Fibroblast of lung (primary cell): ENCODE measurements at regions not wholly inside any gene's neighbourhood (a gene's known extent, or its start where the extent isn't known, plus 50 kb on each side); places are given as distances from the start of the nearest gene placed in this dataset.

ENCODE experiments used
- DNase-seq, 2 donors: peaks; one replicate each; pipeline versions ENCODE4 v3.0.0 to v3.0.0-alpha.2; 2010; ENCODE audit warnings: low read depth in 2 of 2
- H2AFZ ChIP-seq: 2 replicates; pipeline ENCODE4 v1.5.1; 2012; ENCODE audit warnings: low read length, control low read depth, inconsistent platforms
- H3K27ac ChIP-seq: 2 replicates; pipeline ENCODE4 v1.5.1; 2011; ENCODE audit warnings: low read length, control low read depth; ENCODE audit not compliant: insufficient read depth
- H3K27me3 ChIP-seq: 2 replicates; pipeline ENCODE4 v1.5.1; 2011; ENCODE audit warnings: mild to moderate bottlenecking, low read length; ENCODE audit not compliant: control insufficient read depth, insufficient read depth
- H3K36me3 ChIP-seq: 2 replicates; pipeline ENCODE4 v1.5.1; 2011; ENCODE audit warnings: low read length; ENCODE audit not compliant: control insufficient read depth, insufficient read depth
- H3K4me1 ChIP-seq: 2 replicates; pipeline ENCODE4 v1.5.1; 2011; ENCODE audit warnings: low read length; ENCODE audit not compliant: control insufficient read depth, insufficient read depth; ENCODE audit errors: extremely low read depth
- H3K4me2 ChIP-seq: 2 replicates; pipeline ENCODE4 v1.5.1; 2011; ENCODE audit warnings: low read length, control low read depth; ENCODE audit not compliant: insufficient read depth; ENCODE audit errors: extremely low read depth
- H3K4me3 ChIP-seq, 4 experiments: fragments of 200-600 bp in 1 of 4; sonication (generic) in 1 of 4; replicated peaks in 1 of 4; 2 replicates each; pipeline ENCODE4 v1.5.1; 2011 to 2016; ENCODE audit warnings: low read length in 4 of 4, low read depth in 3 of 4, mild to moderate bottlenecking in 3 of 4, control low read depth in 2 of 4, inconsistent platforms in 1 of 4, mixed read lengths in 1 of 4; ENCODE audit not compliant: insufficient read depth in 1 of 4; ENCODE audit errors: control extremely low read depth in 1 of 4
- H3K79me2 ChIP-seq: 2 replicates; pipeline ENCODE4 v1.5.1; 2012; ENCODE audit warnings: mild to moderate bottlenecking, low read length, inconsistent platforms; ENCODE audit not compliant: control insufficient read depth, insufficient read depth
- H3K9ac ChIP-seq: 2 replicates; pipeline ENCODE4 v1.5.1; 2011; ENCODE audit warnings: mild to moderate bottlenecking, low read length, control low read depth; ENCODE audit not compliant: insufficient read depth
- H3K9me3 ChIP-seq: 2 replicates; pipeline ENCODE4 v1.5.1; 2012; ENCODE audit warnings: low read depth, low read length; ENCODE audit not compliant: control insufficient read depth, insufficient read depth
- H4K20me1 ChIP-seq: 2 replicates; pipeline ENCODE4 v1.5.1; 2011; ENCODE audit warnings: low read length; ENCODE audit not compliant: control insufficient read depth, insufficient read depth; ENCODE audit errors: extremely low read depth
- CTCF ChIP-seq, 2 donors: IDR thresholded peaks in 1 of 2; conservative IDR thresholded peaks in 1 of 2; 1 replicate in 1 of 2; 2 replicates in 1 of 2; pipeline ENCODE4 v1.5.1; 2011 to 2012; ENCODE audit warnings: low read length in 2 of 2, control low read depth in 1 of 2, inconsistent platforms in 1 of 2, low read depth in 1 of 2, mild to moderate bottlenecking in 1 of 2
- EZH2 ChIP-seq: IDR thresholded peaks from 2 replicates; pipeline ENCODE4 v1.5.1; 2012; ENCODE audit warnings: low read length, control low read depth, mild to moderate bottlenecking; ENCODE audit errors: missing control alignments

- H3K4me1 ChIP-seq, result no peaks in the 10 kb centered on the region
Measured at GRCh38 chr1:81738875-81739274, 61.9 kb upstream of the ADGRL2 start.

GRCh38 chr1:81733480-81733879 is 67.3 kb upstream of the ADGRL2 start:
- Histone ChIP-seq H3K36me3 (no peaks in the 10 kb centered on the region), H3K9me3 (no peaks in the 10 kb centered on the region), H3K27ac (no peak overlapping the region), H3K4me1 (no peaks in the 10 kb centered on the region), H3K4me2 (no peak overlapping the region), H3K4me3 (no peak overlapping the region), H3K79me2 (no peaks in the 10 kb centered on the region), H3K9ac (no peak overlapping the region), H3K27me3 (no peaks in the 10 kb centered on the region), H4K20me1 (no peaks in the 10 kb centered on the region), H2AFZ (no peak overlapping the region)
- TF ChIP-seq EZH2 (no peak), CTCF (conservative IDR thresholded peaks at IDR 0.05 in 1 of 2, IDR thresholded peaks at IDR 0.05 in 1 of 2; ENCODE audit: low read depth in 1 of 2, low read length in 2 of 2) (no peak)
- no peak for DNase-seq

More at GRCh38 chr1:81738875-81739274, 61.9 kb upstream of the ADGRL2 start:
- H4K20me1 ChIP-seq, result no peaks in the 10 kb centered on the region
- H3K9ac ChIP-seq, result no peak overlapping the region
- no peaks in the 10 kb centered on the region for H3K36me3 ChIP-seq
- H3K4me3 ChIP-seq, result no peak overlapping the region
- H3K27ac ChIP-seq, result no peak overlapping the region
- DNase-seq, result peak in 1 of 2 donors; percentile 20
- no peaks in the 10 kb centered on the region for H3K9me3 ChIP-seq
- H3K27me3 ChIP-seq, result no peaks in the 10 kb centered on the region
- TF ChIP-seq EZH2 (no peak), CTCF (conservative IDR thresholded peaks at IDR 0.05 in 1 of 2, IDR thresholded peaks at IDR 0.05 in 1 of 2; ENCODE audit: low read depth in 1 of 2, low read length in 2 of 2) (no peak)
- H2AFZ ChIP-seq, result no peak overlapping the region
- H3K79me2 ChIP-seq, result no peaks in the 10 kb centered on the region
- H3K4me2 ChIP-seq, result no peak overlapping the region

- Histone ChIP-seq H3K4me3 (no peak overlapping the region), H4K20me1 (no peaks in the 10 kb centered on the region), H3K79me2 (no peaks in the 10 kb centered on the region), H3K27ac (no peak overlapping the region), H3K9ac (no peak overlapping the region), H2AFZ (no peak overlapping the region), H3K4me1 (no peaks in the 10 kb centered on the region), H3K4me2 (no peak overlapping the region), H3K27me3 (no peaks in the 10 kb centered on the region), H3K36me3 (no peaks in the 10 kb centered on the region), H3K9me3 (no peaks in the 10 kb centered on the region)
- peak in 1 of 2 donors; percentile 56 for DNase-seq
- TF ChIP-seq CTCF (conservative IDR thresholded peaks at IDR 0.05 in 1 of 2, IDR thresholded peaks at IDR 0.05 in 1 of 2; ENCODE audit: low read depth in 1 of 2, low read length in 2 of 2), result no peak
- TF ChIP-seq EZH2, result no peak
Measured at GRCh38 chr1:81731989-81732388, 68.7 kb upstream of the ADGRL2 start.
